ENCODE measurements at regions not wholly inside any gene's neighbourhood (a gene's known extent, or its start where the extent isn't known, plus 50 kb on each side); places are given as distances from the start of the nearest gene placed in this dataset.
"Not testable (repeated sequence)": the region's sequence is repeated elsewhere in the genome, so short reads cannot be mapped to it uniquely, and the experiment has no call there.

DNA sequence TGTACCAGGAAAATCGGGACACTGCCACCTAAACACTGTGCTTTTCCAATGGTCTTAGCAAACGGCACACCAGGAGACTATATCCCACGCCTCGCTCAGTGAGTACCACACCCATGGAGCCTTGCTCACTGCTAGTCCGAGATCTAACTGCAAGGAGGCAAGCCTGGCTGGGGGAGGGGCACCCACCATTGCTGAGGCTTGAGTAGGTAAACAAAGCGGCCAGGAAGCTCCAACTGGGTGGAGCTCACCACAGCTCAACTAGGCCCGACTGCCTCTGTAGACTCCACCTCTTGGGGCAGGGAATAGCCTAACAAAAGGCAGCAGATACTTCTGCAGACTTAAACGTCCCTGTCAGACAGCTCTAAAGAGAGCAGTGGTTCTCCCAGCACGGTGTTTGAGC, 1216.6 kb downstream of the STIM2 start:
- TF ChIP-seq, protein P1, sequence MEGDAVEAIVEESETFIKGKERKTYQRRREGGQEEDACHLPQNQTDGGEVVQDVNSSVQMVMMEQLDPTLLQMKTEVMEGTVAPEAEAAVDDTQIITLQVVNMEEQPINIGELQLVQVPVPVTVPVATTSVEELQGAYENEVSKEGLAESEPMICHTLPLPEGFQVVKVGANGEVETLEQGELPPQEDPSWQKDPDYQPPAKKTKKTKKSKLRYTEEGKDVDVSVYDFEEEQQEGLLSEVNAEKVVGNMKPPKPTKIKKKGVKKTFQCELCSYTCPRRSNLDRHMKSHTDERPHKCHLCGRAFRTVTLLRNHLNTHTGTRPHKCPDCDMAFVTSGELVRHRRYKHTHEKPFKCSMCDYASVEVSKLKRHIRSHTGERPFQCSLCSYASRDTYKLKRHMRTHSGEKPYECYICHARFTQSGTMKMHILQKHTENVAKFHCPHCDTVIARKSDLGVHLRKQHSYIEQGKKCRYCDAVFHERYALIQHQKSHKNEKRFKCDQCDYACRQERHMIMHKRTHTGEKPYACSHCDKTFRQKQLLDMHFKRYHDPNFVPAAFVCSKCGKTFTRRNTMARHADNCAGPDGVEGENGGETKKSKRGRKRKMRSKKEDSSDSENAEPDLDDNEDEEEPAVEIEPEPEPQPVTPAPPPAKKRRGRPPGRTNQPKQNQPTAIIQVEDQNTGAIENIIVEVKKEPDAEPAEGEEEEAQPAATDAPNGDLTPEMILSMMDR (conservative IDR thresholded peaks at IDR 0.05): not testable (repeated sequence)
- not testable (repeated sequence) for TF ChIP-seq EZH2 (IDR thresholded peaks at IDR 0.05; ENCODE audit: low read depth)
